IMR-90 (cell line): ENCODE measurements at regions not wholly inside any gene's neighbourhood (a gene's known extent, or its start where the extent isn't known, plus 50 kb on each side); places are given as distances from the start of the nearest gene placed in this dataset.

Experiments
- ATAC-seq: fragments of 200-7000 bp; cut with Tn5 transposase; 2 replicates; pipeline ENCODE4 v1.9.1; 2020; ENCODE audit warnings: low read depth, mild to moderate bottlenecking, moderate library complexity
- BruUV-seq: library from RNA; stranded (reverse); fragments of 400-500 nt; replicated peaks from 2 replicates; lab custom pipeline; 2021; lab: Mats Ljungman, UMichigan
- CTCF ChIA-PET: fragments of 300-600 bp; formaldehyde crosslinking; extraction: SDS; loops from one replicate; lab custom pipeline; 2021; ENCODE audit warnings: antibody characterized with exemption; lab: Yijun Ruan, JAX
- POLR2A ChIA-PET: fragments of 300-600 bp; sonication (Branson Sonifier 250); formaldehyde crosslinking; loops from one replicate; lab custom pipeline; 2022; ENCODE audit warnings: antibody characterized with exemption; ENCODE audit not compliant: unreplicated experiment; lab: Charles Lee
- DNase-seq: peaks from one replicate; pipeline ENCODE4 v3.0.0; 2013
- H2AFZ ChIP-seq: replicated peaks from 2 replicates; pipeline ENCODE3; 2013; ENCODE audit warnings: low read length, mild to moderate bottlenecking; ENCODE audit not compliant: poor library complexity
- H2AK5ac ChIP-seq: 2 replicates; pipeline ENCODE4 v1.6.1; 2013; ENCODE audit warnings: low read depth, low read length, inconsistent platforms
- H2AK9ac ChIP-seq: replicated peaks from 2 replicates; pipeline ENCODE3; 2013; ENCODE audit warnings: mild to moderate bottlenecking, low read depth, low read length, moderate library complexity; ENCODE audit not compliant: poor library complexity
- H2BK120ac ChIP-seq: 2 replicates; pipeline ENCODE4 v1.6.1; 2013; ENCODE audit warnings: low read depth, low read length, inconsistent platforms
- H2BK15ac ChIP-seq: 3 replicates; pipeline ENCODE4 v1.6.1; 2013; ENCODE audit warnings: low read depth, low read length, inconsistent platforms
- H2BK20ac ChIP-seq: 2 replicates; pipeline ENCODE4 v1.6.1; 2013; ENCODE audit warnings: low read depth, mild to moderate bottlenecking, inconsistent platforms, low read length, moderate library complexity
- H2BK5ac ChIP-seq: 2 replicates; pipeline ENCODE4 v1.6.1; 2013; ENCODE audit warnings: mild to moderate bottlenecking, low read depth, low read length, inconsistent platforms; ENCODE audit not compliant: poor library complexity, severe bottlenecking
- H3K14ac ChIP-seq: replicated peaks from 2 replicates; pipeline ENCODE4 v1.6.1; 2013; ENCODE audit warnings: low read depth, low read length, inconsistent platforms
- H3K18ac ChIP-seq: 2 replicates; pipeline ENCODE4 v1.6.1; 2013; ENCODE audit warnings: low read depth, low read length, control low read depth
- H3K23ac ChIP-seq: 2 replicates; pipeline ENCODE4 v1.6.1; 2013; ENCODE audit warnings: low read depth, low read length, inconsistent platforms
- H3K27ac ChIP-seq: 2 replicates; pipeline ENCODE4 v1.5.1; 2013; ENCODE audit warnings: mild to moderate bottlenecking, control low read depth, low read length; ENCODE audit not compliant: insufficient read depth
- H3K27me3 ChIP-seq: 2 replicates; pipeline ENCODE4 v1.6.1; 2013; ENCODE audit warnings: low read length; ENCODE audit not compliant: control insufficient read depth, insufficient read depth
- H3K36me3 ChIP-seq: 2 replicates; pipeline ENCODE4 v1.6.1; 2013; ENCODE audit warnings: low read length, mixed read lengths; ENCODE audit not compliant: control insufficient read depth, insufficient read depth
- H3K4ac ChIP-seq: 2 replicates; pipeline ENCODE4 v1.6.1; 2013; ENCODE audit warnings: low read depth, low read length, inconsistent platforms
- H3K4me1 ChIP-seq: 2 replicates; pipeline ENCODE4 v1.6.1; 2013; ENCODE audit warnings: low read length, mixed read lengths; ENCODE audit not compliant: control insufficient read depth, insufficient read depth
- H3K4me2 ChIP-seq: 2 replicates; pipeline ENCODE4 v1.6.1; 2013; ENCODE audit warnings: low read depth, mild to moderate bottlenecking, control low read depth, low read length, moderate library complexity
- H3K4me3 ChIP-seq: 2 replicates; pipeline ENCODE4 v1.5.1; 2013; ENCODE audit warnings: low read depth, mild to moderate bottlenecking, control low read depth, low read length, moderate library complexity; ENCODE audit not compliant: insufficient read depth
- H3K56ac ChIP-seq: 2 replicates; pipeline ENCODE4 v1.6.1; 2013; ENCODE audit warnings: low read length, inconsistent platforms; ENCODE audit not compliant: insufficient read depth; ENCODE audit errors: extremely low read depth
- H3K79me1 ChIP-seq, 2 experiments: 2 replicates each; pipeline ENCODE4 v1.6.1; 2013; ENCODE audit warnings: low read length in 2 of 2, inconsistent platforms in 1 of 2, low read depth in 1 of 2
- H3K9ac ChIP-seq: 2 replicates; pipeline ENCODE4 v1.6.1; 2013; ENCODE audit warnings: low read depth, low read length, control low read depth
- H3K9me1 ChIP-seq: 2 replicates; pipeline ENCODE4 v1.6.1; 2013; ENCODE audit warnings: low read length, inconsistent platforms; ENCODE audit not compliant: insufficient read depth
- H3K9me3 ChIP-seq: 2 replicates; pipeline ENCODE4 v1.6.1; 2013; ENCODE audit warnings: low read length; ENCODE audit not compliant: control insufficient read depth, insufficient read depth
- H4K20me1 ChIP-seq: 2 replicates; pipeline ENCODE4 v1.6.1; 2013; ENCODE audit warnings: low read length, inconsistent platforms; ENCODE audit not compliant: insufficient read depth
- H4K5ac ChIP-seq: 2 replicates; pipeline ENCODE4 v1.6.1; 2013; ENCODE audit warnings: mild to moderate bottlenecking, low read depth, low read length, control low read depth
- H4K8ac ChIP-seq, 2 experiments: 2 replicates each; pipeline ENCODE4 v1.6.1; 2013; ENCODE audit warnings: low read depth in 2 of 2, low read length in 2 of 2, control low read depth in 1 of 2, inconsistent platforms in 1 of 2
- H4K91ac ChIP-seq: 2 replicates; pipeline ENCODE4 v1.6.1; 2013; ENCODE audit warnings: low read depth, low read length, inconsistent platforms; ENCODE audit not compliant: insufficient read depth
- FOS ChIP-seq: fragments of 150-350 bp; IDR thresholded peaks from 2 replicates; pipeline ENCODE4 v1.6.1; 2016; ENCODE audit warnings: low read depth, low read length
- MAFK ChIP-seq: IDR thresholded peaks from 2 replicates; pipeline ENCODE4 v1.6.1; 2012; ENCODE audit warnings: low read depth, low read length, improper control_type of control experiment
- RFX5 ChIP-seq: IDR thresholded peaks from 2 replicates; pipeline ENCODE4 v1.8.0; 2012; ENCODE audit warnings: low read depth, mild to moderate bottlenecking, low read length, moderate library complexity
- SMC3 ChIP-seq: fragments of 150-350 bp; IDR thresholded peaks from 2 replicates; pipeline ENCODE4 v1.6.1; 2016; ENCODE audit warnings: low read depth, mild to moderate bottlenecking, antibody characterized with exemption, low read length, moderate library complexity
- WGBS, 2 experiments: methylation state at CpG; one replicate each; pipeline versions ENCODE4 v1.1.5 to v1.1.7; 2013; ENCODE audit warnings: missing lambda C conversion rate in 2 of 2; ENCODE audit not compliant: insufficient read length in 1 of 2; ENCODE audit errors: extremely low coverage in 2 of 2; 5-methylcytosine and 5-hydroxymethylcytosine counted together
- dilution Hi-C: fragments of 300-500 bp; cut with HindIII; formaldehyde crosslinking; loops from one replicate; pipeline ENCODE4 v1.14.3; 2018; ENCODE audit warnings: low sequenced_read_pairs; ENCODE audit not compliant: unreplicated experiment
- in situ Hi-C: fragments of 300-500 bp; cut with MboI; formaldehyde crosslinking; loops from 3 replicates; pipeline ENCODE4 v1.14.3; 2019; ENCODE audit warnings: low sequenced_read_pairs, inconsistent platforms, mixed read lengths
- intact Hi-C: fragments of 100-400 bp; cut with micrococcal nuclease; formaldehyde crosslinking; loops from 2 replicates; pipeline ENCODE4 v1.10.0; 2022

- TF ChIP-seq RFX5 = no peak
These were observed 859.5 kb downstream of the USP25 start (continued) for GRCh38 chr21:16589006-16589898.

- Histone ChIP-seq H3K4me2 (no peak overlapping the region), H2BK20ac (no peak overlapping the region), H2AFZ (no peak overlapping the region), H3K4ac (no peak overlapping the region), H3K56ac (no peak overlapping the region), H2BK5ac (no peak overlapping the region), H3K9ac (no peak overlapping the region), H3K9me3 (no peaks in the 10 kb centered on the region), H3K4me1 (peaks cover 6% of the 10 kb centered on the region; the same call in 1 of the 2 replicates), H2BK120ac (no peak overlapping the region), H3K4me3 (no peak overlapping the region), H2AK5ac (no peak overlapping the region), H4K8ac (no peak overlapping the region), H4K20me1 (no peaks in the 10 kb centered on the region), H3K9me1 (no peaks in the 10 kb centered on the region), H3K18ac (no peak overlapping the region), H3K27ac (no peak overlapping the region), H2AK9ac (no peak overlapping the region), H3K23ac (no peak overlapping the region), H4K91ac (no peak overlapping the region), H3K27me3 (no peaks in the 10 kb centered on the region), H3K14ac (no peak overlapping the region), H3K79me1 (no peaks in the 10 kb centered on the region), H4K5ac (no peak overlapping the region), H2BK15ac (no peak overlapping the region), H3K36me3 (no peaks in the 10 kb centered on the region)
- TF ChIP-seq FOS = no peak
- TF ChIP-seq MAFK = no peak
- TF ChIP-seq SMC3 = no peak
- CTCF ChIA-PET = no interaction called here
- DNase-seq = no peak
- dilution Hi-C loops = no loop called here
- in situ Hi-C loops = no loop called here
- WGBS, 2 experiments = no CpG with 5 or more reads among the region's 5 CpGs
- no TSS peak for BruUV-seq
- ATAC-seq = no peak
- intact Hi-C loops = no loop called here
- POLR2A ChIA-PET = no interaction called here
These were observed 860.4 kb downstream of the USP25 start for GRCh38 chr21:16590186-16590585.
